ENCODE measurements at regions not wholly inside any gene's neighbourhood (a gene's known extent, or its start where the extent isn't known, plus 50 kb on each side); places are given as distances from the start of the nearest gene placed in this dataset.

GRCh38 chr13:89205856-89206520, 1534.8 kb downstream of the SLITRK5 start:
- TF ChIP-seq CTCF (IDR thresholded peaks at IDR 0.05) (no peak), POLR2A (IDR thresholded peaks at IDR 0.05) (no peak)

All from vagina (tissue), 2 donors.